Tibial nerve (tissue), 4 donors: ENCODE measurements at regions not wholly inside any gene's neighbourhood (a gene's known extent, or its start where the extent isn't known, plus 50 kb on each side); places are given as distances from the start of the nearest gene placed in this dataset. TPM values are rescaled to one million over a fixed set of nuclear protein-coding genes. Genes with fewer than 3 reads are reported as not detected.

Experiments used
- DNase-seq, 2 donors: peaks; one replicate each; pipeline ENCODE4 v3.0.0-alpha.2; 2019; ENCODE audit warnings: low spot score in 2 of 2
- H3K27ac ChIP-seq, 4 donors: fragments of 200-600 bp; sonication (generic) in 3 of 4; one replicate each; pipeline ENCODE4 v1.5.1; 2017 to 2019; ENCODE audit warnings: mild to moderate bottlenecking in 1 of 4
- H3K27me3 ChIP-seq, 2 donors: fragments of 200-600 bp; sonication (generic) in 1 of 2; one replicate each; pipeline versions ENCODE4 v1.5.1 to v1.6.0; 2017 to 2019
- H3K36me3 ChIP-seq, 3 donors: fragments of 200-600 bp; sonication (generic); one replicate each; pipeline ENCODE4 v1.5.1; 2018 to 2019
- H3K4me1 ChIP-seq, 4 donors: fragments of 200-600 bp; sonication (generic) in 3 of 4; one replicate each; pipeline ENCODE4 v1.5.1; 2017 to 2019
- H3K4me3 ChIP-seq, 4 donors: fragments of 200-600 bp; sonication (generic) in 3 of 4; one replicate each; pipeline ENCODE4 v1.5.1; 2017 to 2019; ENCODE audit warnings: mild to moderate bottlenecking in 1 of 4, moderate library complexity in 1 of 4
- H3K9me3 ChIP-seq, 4 donors: fragments of 200-600 bp; sonication (generic) in 3 of 4; one replicate each; pipeline ENCODE4 v1.5.1; 2017 to 2019
- EP300 ChIP-seq, 2 donors: sonication (generic); formaldehyde crosslinking; IDR thresholded peaks; one replicate each; pipeline ENCODE4 v1.6.1; 2017; ENCODE audit warnings: antibody characterized with exemption in 2 of 2, mild to moderate bottlenecking in 1 of 2
- POLR2A ChIP-seq, 2 donors: fragments of 450-650 bp; IDR thresholded peaks; one replicate each; pipeline ENCODE4 v1.6.1; 2017; ENCODE audit warnings: antibody characterized with exemption in 2 of 2, mild to moderate bottlenecking in 2 of 2, moderate library complexity in 2 of 2
- WGBS, 2 donors: methylation state at CpG; one replicate each; pipeline ENCODE4 v1.1.5; 2018; 5-methylcytosine and 5-hydroxymethylcytosine counted together
- small RNA-seq: library from RNA; depleted of rRNA; stranded (forward); fragments of <200 nt; gene quantifications from one replicate; pipeline ENCODE3, GENCODE V24; 2016
- TF ChIP-seq, protein P1 (sequence below), 5 experiments: fragments of 200-600 bp in 3 of 5; fragments of 450-650 bp in 2 of 5; sonication (generic) in 3 of 5; IDR thresholded peaks; one replicate each; pipeline ENCODE4 v1.5.1; 2016 to 2019; ENCODE audit warnings: antibody characterized with exemption in 5 of 5, mild to moderate bottlenecking in 3 of 5, moderate library complexity in 2 of 5

DNA sequence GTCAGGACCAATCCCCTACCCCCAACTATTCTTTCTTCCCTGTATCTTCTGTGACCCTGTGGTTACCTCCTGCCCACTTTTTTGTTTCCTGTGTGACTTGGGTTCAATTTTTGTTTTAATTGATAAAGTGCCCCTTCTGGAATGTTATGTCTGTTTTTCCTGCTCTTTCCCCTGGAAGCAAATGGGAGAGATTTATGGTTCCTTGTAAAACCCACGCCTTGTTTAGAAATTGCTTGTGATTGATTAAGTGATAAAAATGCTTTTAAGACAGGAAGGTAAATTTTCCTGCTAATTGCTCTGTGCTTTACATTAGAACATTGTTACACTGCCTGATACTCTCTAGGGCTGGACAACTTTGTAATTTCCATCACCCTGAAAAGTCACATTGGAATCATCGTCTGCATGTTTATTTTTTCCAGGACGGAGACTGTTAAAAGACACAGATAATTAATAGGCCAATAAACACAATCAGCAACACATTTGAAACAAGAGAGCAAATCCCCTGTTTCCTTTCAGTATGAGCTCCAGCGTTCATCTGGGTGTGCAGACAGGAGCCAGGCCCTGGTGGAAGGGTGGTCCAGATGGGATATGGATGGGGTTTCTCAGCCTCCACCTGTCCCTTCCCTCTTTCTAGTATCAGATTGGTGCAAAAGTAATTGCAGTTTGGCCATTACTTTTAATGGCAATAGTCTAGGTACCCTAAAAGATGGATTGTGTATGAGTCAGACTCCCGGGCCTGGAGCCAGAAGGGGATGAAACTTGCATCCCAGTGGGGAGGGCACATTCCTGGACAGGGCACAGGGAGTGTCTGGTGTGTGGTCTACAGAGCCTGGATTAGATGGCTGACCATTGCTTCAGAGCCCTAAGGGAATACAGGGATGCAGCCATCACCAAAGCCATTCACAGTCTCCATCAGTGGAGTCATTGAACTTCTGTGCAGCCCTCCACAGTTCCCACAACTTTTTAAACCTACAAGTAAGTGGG is 58.1 kb upstream of the AGBL1 start:
- no peak for DNase-seq
- TF ChIP-seq EP300 (IDR thresholded peaks at IDR 0.05) (no peak), POLR2A (IDR thresholded peaks at IDR 0.05) (no peak)
- TF ChIP-seq, protein P1, sequence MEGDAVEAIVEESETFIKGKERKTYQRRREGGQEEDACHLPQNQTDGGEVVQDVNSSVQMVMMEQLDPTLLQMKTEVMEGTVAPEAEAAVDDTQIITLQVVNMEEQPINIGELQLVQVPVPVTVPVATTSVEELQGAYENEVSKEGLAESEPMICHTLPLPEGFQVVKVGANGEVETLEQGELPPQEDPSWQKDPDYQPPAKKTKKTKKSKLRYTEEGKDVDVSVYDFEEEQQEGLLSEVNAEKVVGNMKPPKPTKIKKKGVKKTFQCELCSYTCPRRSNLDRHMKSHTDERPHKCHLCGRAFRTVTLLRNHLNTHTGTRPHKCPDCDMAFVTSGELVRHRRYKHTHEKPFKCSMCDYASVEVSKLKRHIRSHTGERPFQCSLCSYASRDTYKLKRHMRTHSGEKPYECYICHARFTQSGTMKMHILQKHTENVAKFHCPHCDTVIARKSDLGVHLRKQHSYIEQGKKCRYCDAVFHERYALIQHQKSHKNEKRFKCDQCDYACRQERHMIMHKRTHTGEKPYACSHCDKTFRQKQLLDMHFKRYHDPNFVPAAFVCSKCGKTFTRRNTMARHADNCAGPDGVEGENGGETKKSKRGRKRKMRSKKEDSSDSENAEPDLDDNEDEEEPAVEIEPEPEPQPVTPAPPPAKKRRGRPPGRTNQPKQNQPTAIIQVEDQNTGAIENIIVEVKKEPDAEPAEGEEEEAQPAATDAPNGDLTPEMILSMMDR (IDR thresholded peaks at IDR 0.05), result no peak
- no peaks in the 10 kb centered on the region for H3K4me1 ChIP-seq
- WGBS, 2 donors, result 43 to 47% methylated on average over 5 of the region's 5 CpGs
- no peak overlapping the region for H3K4me3 ChIP-seq
- H3K9me3 ChIP-seq, result no peaks in the 10 kb centered on the region
- H3K36me3 ChIP-seq, result no peaks in the 10 kb centered on the region
- H3K27ac ChIP-seq, result no peak overlapping the region
- H3K27me3 ChIP-seq, result no peaks in the 10 kb centered on the region

DNA sequence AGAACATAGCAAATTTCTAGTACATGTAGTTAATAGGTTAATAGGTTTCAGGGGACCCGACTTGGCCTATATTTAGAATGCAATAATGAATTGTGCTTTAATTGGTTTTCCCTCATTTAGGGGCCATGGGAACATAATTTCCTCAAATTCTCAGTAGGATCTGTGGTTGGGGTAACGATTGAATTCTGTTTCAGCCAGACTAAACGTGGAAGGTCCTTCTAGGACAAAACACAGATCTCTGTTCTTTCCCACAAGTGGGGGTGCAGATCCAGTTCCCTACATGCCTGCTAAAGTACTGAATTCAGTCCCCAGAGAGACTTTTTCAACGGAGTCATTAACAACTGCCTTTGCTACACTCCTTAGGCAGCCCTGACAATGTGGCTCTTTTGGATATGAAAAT is 50.7 kb upstream of the AGBL1 start:
- no peaks in the 10 kb centered on the region for H3K9me3 ChIP-seq
- no peak overlapping the region for H3K4me3 ChIP-seq
- H3K4me1 ChIP-seq, result no peaks in the 10 kb centered on the region
- H3K27ac ChIP-seq, result no peak overlapping the region
- TF ChIP-seq, protein P1 (IDR thresholded peaks at IDR 0.05), result no peak
- TF ChIP-seq POLR2A (IDR thresholded peaks at IDR 0.05) (no peak), EP300 (IDR thresholded peaks at IDR 0.05) (no peak)
- 43 to 47% methylated on average over 4 of the region's 4 CpGs for WGBS, 2 donors
- H3K27me3 ChIP-seq, result no peaks in the 10 kb centered on the region
- no peak for DNase-seq
- H3K36me3 ChIP-seq, result no peaks in the 10 kb centered on the region

Small RNAs in the stretch of these regions (small RNA-seq; reads per million reads assigned to genes)
- not detected for gene AC104229.1
